ENCODE measurements at regions not wholly inside any gene's neighbourhood (a gene's known extent, or its start where the extent isn't known, plus 50 kb on each side); places are given as distances from the start of the nearest gene placed in this dataset.

GRCh38 chr12:114976959-114977358 is 293.0 kb upstream of the TBX3 start:
- DNase-seq (ENCODE audit: low read depth): no peak

- DNase-seq (ENCODE audit: low read depth): no peak
These were observed 292.4 kb upstream of the TBX3 start for GRCh38 chr12:114976372-114976771.

GRCh38 chr12:114975640-114976310 is 291.8 kb upstream of the TBX3 start:
- no peak for DNase-seq (ENCODE audit: low read depth)

GRCh38 chr12:114974826-114975639 is 291.1 kb upstream of the TBX3 start:
- no peak for DNase-seq (ENCODE audit: low read depth)

GRCh38 chr12:114974333-114974732 is 290.4 kb upstream of the TBX3 start:
- DNase-seq (ENCODE audit: low read depth): no peak

- DNase-seq (ENCODE audit: low read depth): no peak
These were observed 284.8 kb upstream of the TBX3 start for GRCh38 chr12:114968727-114969126.

- no peak for DNase-seq (ENCODE audit: low read depth)
These were observed 283.2 kb upstream of the TBX3 start for GRCh38 chr12:114967151-114967550.

- DNase-seq (ENCODE audit: low read depth): no peak
These were observed 280.9 kb upstream of the TBX3 start for GRCh38 chr12:114964841-114965240.

GRCh38 chr12:114963846-114964245 is 279.9 kb upstream of the TBX3 start:
- DNase-seq (ENCODE audit: low read depth): no peak

- no peak for DNase-seq (ENCODE audit: low read depth)
These were observed 277.5 kb upstream of the TBX3 start for GRCh38 chr12:114961491-114961890.

- DNase-seq (ENCODE audit: low read depth): no peak
These were observed 274.6 kb upstream of the TBX3 start for GRCh38 chr12:114958538-114958937.

- no peak for DNase-seq (ENCODE audit: low read depth)
These were observed 273.2 kb upstream of the TBX3 start for GRCh38 chr12:114957225-114957624.

- no peak for DNase-seq (ENCODE audit: low read depth)
These were observed 271.5 kb upstream of the TBX3 start for GRCh38 chr12:114955414-114956014.

GRCh38 chr12:114954511-114955055 is 270.6 kb upstream of the TBX3 start:
- no peak for DNase-seq (ENCODE audit: low read depth)

- DNase-seq (ENCODE audit: low read depth): no peak
These were observed 268.7 kb upstream of the TBX3 start for GRCh38 chr12:114952573-114953271.

GRCh38 chr12:114949058-114949820 is 265.3 kb upstream of the TBX3 start:
- no peak for DNase-seq (ENCODE audit: low read depth)

GRCh38 chr12:114945351-114945750 is 261.4 kb upstream of the TBX3 start:
- DNase-seq (ENCODE audit: low read depth): no peak

- DNase-seq (ENCODE audit: low read depth): no peak
These were observed 260.8 kb upstream of the TBX3 start for GRCh38 chr12:114944736-114945135.

- no peak for DNase-seq (ENCODE audit: low read depth)
These were observed 259.6 kb upstream of the TBX3 start for GRCh38 chr12:114943601-114944000.

GRCh38 chr12:114938487-114939210 is 254.7 kb upstream of the TBX3 start:
- no peak for DNase-seq (ENCODE audit: low read depth)
